NCI-H69 (cell line): ENCODE measurements at regions not wholly inside any gene's neighbourhood (a gene's known extent, or its start where the extent isn't known, plus 50 kb on each side); places are given as distances from the start of the nearest gene placed in this dataset.
"Not testable (repeated sequence)": the region's sequence is repeated elsewhere in the genome, so short reads cannot be mapped to it uniquely, and the experiment has no call there.

Experiments used
- DNase-seq: peaks from one replicate; lab custom pipeline; 2025; lab: John Stamatoyannopoulos, UW

DNA sequence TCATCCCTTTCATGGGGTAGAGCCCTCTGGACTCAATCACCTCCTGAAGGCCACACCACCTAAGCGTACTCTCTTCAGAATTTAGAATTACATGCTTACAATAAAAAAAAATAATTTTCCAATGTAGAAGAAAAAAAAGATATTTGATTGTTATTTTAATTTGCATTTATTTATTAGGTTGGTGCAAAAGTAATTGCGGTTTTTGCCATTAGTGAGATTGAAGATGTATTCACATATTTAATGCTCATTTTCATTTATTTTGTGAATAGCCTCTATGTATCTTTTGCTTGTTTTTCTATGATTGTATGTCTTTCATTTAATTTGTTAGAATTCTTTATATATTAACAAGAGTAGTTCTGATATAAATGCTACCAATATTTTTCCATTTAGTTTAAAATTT is 220.5 kb downstream of the RND3 start:
- DNase-seq, result no peak

DNA sequence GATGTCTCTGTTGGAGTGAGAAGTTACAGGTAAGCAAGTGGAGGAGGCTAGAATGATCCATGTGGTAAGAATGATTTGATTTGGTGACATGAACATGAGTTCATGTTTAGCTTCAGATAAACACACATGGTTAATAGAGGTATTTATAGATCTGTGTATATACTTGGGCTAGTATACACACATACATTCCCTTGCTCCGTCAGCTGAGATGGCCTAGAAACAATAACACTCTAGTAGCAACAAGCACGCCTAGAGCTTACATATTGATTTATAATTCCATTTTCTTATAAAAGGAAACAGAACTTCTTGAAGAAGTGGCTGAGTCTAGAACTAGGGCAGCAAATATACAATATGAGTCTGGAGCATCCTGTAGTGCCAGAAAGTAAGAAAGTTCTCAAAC is 223.0 kb downstream of the RND3 start:
- no peak for DNase-seq

DNA sequence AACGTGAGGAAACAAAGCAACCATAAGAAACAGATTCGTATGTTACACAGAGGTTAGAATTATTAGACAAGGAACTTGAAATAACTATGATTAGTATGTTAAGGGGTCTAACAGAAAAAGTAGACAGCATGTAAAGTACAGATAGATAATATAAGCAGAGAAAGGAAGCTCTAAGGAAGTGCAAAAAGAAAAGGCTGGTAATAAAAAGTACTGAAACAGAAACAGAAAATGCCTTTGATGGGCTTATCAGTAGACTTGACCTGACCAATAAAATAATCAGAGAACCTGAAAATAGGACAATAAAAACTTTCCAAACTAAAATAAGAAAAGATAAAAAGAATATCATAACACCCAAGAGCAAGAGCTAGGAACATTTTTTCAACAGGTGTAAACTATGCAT is 225.8 kb downstream of the RND3 start:
- no peak for DNase-seq

DNA sequence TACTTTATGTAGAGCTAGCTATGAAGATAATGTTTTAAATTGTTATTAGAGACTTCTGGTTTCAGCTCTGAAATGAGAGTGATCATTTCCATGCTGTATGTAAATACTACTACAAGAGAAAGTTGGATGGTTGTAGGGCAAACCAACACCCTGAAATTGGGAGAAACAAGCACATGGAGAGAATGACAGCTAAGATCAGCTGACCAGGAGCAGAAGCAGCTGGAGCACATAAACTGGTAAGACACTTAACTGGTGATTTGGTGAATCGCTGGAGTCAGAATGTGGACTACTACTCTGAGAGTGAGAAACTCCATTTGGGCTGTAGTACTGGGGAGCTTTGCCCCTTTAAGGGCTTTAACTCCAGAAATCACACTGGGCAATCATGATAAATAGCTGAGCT is 226.8 kb downstream of the RND3 start:
- DNase-seq, result no peak

DNA sequence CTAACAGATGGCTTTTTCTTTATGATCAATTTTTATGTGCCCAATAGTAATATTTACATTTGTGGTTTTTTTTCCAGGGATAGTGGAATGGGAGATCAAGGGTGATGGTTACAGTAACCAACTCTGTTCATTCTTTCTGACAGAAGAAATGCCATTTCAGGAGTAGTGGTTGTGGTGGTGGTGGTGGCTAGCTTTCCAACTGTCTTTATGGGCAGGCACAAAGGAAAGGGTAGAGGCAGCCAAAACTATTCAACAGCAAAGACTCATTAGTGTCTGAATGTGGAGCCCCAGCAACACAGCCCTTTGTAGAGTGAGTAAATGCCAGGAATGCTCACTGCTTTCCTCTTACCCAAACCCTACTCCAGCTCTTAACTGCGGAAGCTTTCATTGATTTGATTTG is 227.7 kb downstream of the RND3 start:
- DNase-seq, result no peak

DNA sequence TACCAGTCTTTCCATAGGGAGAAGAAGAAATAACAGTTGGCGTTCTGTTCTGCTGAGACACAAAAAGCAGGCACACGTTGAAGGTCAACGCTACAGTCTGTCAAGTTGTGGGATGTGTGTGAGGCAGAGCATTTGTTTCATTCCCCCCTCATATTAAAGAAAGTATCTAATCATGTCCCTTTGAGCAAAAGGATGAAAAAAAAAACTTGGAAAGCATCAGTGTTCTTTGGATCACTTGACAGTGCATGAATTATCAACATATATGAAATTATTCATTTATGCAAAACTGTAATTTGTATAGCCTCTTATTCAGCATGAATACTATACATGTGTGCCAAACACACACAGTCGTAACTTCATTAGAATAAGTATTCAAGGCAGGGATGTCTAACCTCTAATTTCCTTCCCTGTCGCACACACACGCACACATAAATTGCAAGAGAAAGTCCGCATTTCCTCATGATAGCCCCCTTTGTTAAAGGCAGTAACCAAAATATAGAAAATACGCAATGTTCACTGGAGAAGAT is 228.6 kb downstream of the RND3 start:
- DNase-seq, result no peak

DNA sequence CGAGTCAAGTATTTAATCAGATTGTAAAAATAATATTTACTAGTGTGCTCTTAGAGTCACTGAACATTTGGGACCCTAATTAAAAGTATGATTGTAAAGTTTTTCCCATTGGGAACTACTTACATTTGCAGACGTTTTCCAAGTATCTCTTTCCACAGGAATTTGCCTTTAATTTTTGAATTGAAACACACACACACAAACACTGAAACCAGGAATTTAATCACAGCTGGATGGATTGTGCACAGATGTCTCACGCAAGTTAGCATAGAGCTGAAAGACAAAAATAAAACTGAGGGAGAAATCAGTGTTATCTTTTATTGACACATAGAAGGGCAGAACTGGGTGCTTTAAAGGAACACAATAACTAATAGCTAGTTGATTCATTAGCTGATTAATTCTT is 230.7 kb downstream of the RND3 start:
- DNase-seq, result no peak

DNA sequence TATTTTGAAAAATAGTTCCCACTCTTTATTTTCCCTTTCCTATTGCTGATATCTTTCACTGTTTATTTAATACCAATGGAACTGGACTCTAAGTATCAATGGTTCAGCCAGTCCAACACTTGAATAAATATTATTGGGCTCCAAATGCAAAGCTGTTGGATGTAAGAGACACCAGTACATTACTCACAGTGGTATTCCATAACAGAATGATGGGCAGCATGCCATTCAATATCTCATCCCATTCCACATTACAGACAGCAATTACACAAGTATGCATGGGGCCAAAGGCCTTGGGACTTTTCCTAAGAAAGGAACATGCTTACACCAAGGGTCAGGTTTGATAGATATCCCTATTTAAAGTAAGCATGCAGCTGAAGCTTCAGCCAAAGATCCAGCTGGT is 231.9 kb downstream of the RND3 start:
- no peak for DNase-seq

DNA sequence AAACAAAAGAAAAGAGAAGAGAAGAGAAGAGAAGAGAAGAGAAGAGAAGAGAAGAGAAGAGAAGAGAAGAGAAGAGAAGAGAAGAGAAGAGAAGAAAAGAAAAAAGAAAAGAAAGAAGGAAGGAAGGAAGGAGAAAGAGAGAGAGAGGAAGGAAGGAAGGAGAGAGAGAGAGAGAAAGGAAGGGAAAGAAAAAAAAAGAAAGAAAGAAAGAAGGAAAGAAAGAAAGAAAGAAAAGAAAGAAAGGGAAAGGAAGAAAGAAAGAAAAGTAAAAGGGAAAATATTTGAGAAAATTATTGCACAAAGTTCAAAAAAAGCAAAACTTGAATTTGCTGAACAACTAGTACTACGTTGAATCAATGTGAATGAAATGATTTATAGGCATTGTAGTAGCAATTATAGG is 237.7 kb downstream of the RND3 start:
- not testable (repeated sequence) for DNase-seq

DNA sequence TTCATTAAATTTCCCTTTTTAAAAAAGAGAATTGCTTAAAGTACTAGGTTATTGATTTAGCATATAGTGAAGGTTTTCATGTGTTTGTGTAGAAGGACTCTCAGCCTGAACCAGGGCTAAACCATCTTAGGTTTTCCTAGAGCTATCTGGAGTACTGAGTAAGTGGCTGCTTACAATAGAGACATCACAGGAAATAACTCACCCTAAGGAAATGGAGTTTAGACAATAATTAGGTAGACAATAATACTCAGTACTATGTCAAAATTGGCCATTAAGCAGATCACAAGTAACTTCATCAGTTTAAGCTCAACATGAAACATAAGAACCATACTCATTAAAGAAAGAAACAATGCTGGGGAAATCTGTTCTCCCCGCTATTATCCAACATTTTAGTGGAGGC is 240.0 kb downstream of the RND3 start:
- DNase-seq, result no peak

DNA sequence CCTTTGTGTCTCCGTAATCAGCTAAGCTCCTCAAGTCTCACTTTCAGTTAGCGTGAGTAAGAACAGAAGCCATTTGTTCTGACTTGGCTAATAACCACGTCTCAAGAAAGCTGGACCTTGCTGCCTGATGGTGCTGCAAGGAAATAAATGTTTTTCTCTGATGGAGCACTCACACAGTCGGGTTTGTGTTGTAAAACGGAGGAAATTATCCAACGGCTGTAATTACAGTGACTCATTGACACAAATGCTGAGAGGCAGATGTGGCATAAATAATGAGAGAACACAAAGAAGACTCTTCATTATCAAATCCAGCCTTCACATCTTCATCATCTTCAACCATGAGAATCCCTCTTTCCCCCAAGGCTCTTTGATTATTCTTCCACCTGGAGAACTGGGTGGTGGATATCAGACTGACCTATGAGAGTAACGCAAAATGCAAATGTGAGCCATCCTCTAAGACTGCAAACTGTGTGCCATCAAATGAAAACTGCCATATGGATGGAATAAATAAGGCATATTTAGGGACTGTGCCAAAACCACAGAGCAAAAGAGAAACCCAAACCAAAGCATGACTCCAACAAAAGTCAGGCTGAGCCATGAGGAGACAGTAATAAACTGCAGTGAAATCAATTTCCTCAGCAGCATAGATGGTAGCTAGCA is 252.6 kb downstream of the RND3 start:
- DNase-seq, result peak; percentile 84

DNA sequence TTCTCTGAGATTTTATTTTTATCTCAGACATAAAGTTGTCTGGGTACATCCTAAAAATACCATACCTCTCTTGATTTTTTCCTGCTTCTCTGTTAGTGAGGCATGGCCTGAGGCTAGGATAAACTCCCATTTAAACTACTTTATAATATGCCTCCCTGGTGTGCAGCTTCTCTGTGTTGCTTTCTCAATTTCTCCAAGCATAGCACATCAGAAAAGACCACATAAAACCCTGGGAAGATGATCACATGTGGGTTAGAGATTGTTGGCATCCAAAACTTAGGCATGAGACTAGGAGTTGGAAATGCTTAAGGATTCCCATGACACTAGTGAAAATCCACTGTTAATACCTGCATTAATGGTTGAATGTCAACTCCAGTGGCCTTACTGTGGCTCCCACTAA is 254.6 kb downstream of the RND3 start:
- DNase-seq, result peak; percentile 61

DNA sequence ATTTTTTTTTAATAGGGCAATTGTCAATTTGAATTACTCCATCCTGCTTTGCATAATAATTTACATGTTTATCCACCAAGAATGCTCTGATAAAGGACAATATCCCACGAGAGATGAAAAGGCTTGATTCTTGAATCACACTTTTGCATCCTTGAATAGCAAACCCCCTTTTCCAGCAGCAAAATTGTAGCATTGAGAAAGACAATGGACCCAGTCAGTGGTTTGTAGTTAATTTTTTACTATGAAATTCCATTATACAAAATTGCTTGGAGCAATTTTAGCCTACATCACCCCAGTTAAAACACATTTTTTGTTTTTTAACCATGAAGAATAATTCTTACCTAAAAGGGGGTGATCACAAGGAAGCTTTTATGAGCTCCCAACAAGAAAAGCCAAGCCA is 255.1 kb downstream of the RND3 start:
- no peak for DNase-seq

DNA sequence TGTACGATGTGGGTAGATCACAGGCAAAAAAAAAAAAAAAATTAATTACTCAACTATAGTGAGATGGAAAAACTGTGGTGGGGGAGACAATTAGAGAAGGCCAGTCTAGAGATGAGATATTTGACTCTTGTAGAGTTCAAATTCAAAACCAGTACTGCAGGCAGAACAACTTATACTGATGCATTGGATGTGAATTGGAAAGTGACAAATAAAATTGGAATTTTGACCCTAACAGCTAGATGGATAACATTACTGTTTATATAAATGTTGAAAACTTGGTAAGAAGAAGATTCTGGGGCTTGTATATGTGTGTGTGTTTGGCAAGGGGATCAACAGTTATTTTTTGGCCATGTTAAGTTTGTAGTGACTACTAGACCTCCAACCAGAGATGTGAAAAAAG is 256.9 kb downstream of the RND3 start:
- DNase-seq, result no peak

DNA sequence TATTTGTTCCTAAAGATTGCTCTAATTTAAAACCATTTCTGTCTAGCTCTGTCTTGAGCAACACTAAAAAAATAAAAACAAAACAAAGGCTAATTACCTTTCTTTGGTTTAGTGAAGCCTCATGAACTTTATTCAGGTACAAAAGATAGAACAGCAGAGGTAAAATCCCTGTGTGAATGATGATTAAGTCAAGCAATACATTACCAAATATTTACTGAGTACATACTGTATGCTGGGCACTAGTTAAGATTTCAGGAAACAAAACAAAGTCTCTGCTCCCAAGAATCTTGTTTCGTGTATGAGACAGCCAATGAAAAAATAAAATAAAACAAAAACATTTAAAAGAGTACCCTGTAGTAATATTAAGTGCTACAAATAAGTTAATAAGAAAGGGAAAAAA is 257.5 kb downstream of the RND3 start:
- peak; percentile 34 for DNase-seq

DNA sequence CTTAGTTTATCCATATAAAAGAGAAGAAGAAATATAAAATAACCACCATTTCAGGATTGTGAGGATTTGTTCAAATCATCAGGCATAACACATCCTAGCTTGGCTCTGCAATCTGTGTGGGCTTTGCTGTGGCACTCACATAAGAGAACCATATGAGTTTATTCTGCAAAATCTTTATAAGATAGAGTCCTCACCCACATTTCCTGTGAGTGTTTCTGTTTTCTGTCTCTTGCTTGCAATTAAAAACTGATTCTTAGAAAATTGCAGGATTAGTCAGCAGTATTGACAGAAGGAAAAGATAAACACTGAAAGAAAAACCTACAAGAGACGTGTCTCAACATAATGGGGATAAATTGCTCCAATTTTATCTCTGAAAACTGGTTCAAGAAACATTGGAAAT is 258.5 kb downstream of the RND3 start:
- DNase-seq, result peak; percentile 43

DNA sequence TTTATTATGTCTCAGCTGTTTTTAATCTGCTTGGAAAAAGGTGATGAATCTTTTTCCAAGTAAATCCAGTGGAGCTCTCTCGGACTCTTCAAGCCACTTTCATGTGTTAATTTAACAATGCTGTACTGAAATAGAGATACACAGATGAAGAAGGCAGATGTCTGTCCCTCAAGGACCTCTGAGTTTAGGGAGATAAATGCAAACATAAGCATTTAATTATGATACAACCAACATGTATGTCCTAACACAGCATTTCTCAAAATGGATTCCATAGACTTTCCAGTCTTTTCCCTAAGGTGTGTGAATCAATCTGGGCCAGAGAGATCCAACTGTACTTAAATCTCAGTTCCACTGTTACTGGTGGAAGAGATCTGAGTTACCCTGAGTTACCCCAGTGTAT is 262.4 kb downstream of the RND3 start:
- DNase-seq, result no peak

DNA sequence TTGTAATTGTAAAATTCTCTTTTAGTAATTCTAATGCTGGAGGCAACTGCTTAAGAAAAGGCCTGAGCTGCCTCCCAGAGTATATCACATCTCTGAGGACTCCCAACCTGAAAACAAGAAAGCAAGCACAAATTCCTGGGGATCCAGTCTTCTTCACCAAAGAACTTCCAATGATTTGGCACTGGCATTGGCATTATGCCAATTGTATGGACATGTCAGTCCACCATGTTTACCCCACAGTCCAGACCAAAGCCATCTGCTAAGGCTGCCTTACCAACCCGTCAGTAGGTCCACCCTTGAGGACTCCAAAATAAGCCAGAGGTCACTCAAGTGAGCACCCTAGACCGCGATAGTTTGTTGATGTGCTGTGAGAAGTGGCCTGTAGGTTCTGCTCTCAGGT is 263.1 kb downstream of the RND3 start:
- DNase-seq, result no peak

DNA sequence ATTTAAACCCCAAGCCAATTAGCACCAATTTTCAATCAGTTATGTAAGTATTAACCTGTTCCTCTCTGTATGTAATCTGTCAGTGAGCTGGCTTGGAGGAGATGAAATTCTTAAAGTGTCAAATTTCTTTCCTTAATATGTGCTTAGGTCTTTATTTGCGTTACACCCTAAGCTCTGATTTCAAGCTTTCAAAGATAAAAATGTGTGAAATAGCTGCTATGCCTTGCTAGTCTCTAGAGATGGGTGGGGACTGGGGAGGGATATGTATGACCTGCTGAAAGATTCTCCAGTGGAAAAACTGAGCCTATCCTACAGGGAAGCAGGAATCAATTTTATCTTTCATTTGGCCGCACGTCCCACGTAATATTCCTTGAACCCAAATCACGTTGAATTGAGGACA is 264.5 kb downstream of the RND3 start:
- DNase-seq, result no peak

DNA sequence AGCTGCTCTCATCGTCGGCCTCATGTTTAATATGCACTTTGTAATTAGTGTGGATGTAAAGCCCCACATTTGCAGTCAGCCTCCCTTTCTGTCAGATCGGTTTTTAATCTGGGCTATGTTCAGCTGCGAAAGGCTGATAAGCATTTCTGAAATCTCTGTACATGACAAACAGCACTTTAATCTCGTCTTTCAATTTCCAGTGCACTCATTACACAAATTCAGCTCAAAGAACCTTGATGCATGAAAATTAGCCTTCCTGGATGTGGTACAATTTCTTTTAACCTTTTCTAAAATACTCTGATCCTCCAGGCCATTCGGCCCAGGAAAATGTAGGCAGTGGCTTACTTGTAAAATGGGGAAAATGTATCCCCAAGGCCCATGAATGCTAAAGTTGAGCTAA is 265.1 kb downstream of the RND3 start:
- DNase-seq, result no peak

DNA sequence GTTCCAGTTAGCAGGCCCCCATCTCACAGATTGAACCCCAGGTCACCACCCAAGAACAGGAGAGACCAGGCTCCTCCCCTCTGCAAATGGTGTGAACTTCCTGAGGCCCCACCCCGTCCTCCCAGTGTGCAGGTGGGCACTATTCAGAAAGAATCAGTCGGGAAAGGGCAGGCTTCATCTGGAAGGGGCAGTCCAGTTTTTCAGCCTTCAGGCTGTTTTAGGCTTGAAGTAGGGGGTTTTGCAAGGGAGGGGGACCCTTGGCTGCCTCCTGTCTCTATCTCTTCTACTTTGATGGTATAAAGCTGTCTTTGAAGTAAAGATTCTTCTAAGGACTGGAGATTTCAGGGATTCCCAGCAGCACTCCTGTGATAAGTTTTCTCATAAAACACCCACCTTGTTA is 267.6 kb downstream of the RND3 start:
- no peak for DNase-seq

DNA sequence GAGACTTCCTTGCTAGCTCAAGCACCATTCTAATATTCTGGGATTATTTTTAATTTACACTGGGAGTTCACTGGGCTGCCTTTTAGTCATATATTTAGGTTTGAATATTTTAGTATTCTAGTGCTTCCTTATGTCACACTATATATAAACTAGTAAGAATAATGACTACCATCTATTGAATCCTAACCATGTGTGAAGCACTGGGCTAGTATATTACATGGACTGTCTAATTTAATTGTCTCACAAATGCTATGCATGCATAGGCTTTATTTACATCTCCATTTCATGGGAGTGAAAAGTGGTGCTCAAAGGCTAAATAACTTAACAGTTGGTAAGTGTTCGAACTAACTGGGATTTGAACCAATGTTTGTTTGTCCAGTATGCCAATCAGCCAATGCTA is 272.4 kb downstream of the RND3 start:
- DNase-seq, result peak; percentile 49

DNA sequence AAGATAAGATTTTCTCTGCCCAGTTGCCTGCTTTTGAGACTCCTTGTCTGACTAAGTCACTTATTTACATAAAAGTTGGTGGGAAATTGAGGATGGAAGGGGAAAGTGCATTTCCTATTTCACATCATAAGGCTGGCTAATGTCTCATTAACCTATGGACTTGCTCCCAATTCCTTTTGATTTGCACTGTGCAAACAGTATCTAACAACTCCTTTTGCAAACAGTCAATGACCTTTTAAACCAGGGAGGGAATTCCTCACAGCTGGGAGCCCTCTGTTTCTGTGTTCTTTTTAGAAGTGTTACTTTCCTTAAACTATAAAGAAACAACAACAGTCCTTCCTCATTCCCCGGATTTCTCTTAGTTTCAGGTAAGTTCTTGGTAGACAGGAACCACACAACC is 272.8 kb downstream of the RND3 start:
- peak; percentile 82 for DNase-seq

DNA sequence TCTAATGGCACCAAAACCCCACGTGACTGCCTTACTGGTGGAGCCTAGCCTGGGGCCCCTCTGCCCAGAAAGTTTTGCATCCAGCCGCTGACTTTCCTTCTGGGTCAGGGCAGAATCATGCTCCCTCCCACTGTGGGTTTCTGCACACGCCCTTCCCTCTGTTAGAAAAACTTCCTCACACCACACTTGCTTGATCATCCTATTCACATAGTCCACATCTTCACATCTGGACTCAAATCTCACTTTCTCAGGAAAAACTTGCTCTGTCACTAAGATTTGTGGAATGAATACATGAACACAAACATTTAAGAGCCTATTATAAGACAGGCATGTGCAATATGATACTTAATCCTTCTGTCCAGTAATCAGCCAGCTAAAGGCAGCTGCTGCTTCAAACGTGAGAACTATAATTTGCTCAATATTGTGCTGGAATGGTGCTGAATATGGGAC is 274.7 kb downstream of the RND3 start:
- DNase-seq, result peak; percentile 33
